Panc1 (cell line): ENCODE measurements at regions not wholly inside any gene's neighbourhood (a gene's known extent, or its start where the extent isn't known, plus 50 kb on each side); places are given as distances from the start of the nearest gene placed in this dataset.

Source experiments
- ATAC-seq: fragments of 200-7000 bp; cut with Tn5 transposase; 2 replicates; pipeline ENCODE4 v1.9.1; 2020; ENCODE audit warnings: mild to moderate bottlenecking, moderate library complexity
- BruUV-seq: library from RNA; stranded (reverse); fragments of 400-500 nt; replicated peaks from 2 replicates; lab custom pipeline; 2021; lab: Mats Ljungman, UMichigan
- CTCF ChIA-PET: fragments of 300-600 bp; sonication (Branson Sonifier 250); formaldehyde crosslinking; loops from one replicate; lab custom pipeline; 2022; ENCODE audit warnings: antibody characterized with exemption; lab: Charles Lee
- POLR2A ChIA-PET: fragments of 300-600 bp; sonication (Branson Sonifier 250); formaldehyde crosslinking; loops from one replicate; lab custom pipeline; 2022; ENCODE audit warnings: antibody characterized with exemption; lab: Charles Lee
- DNase-seq: peaks from one replicate; pipeline ENCODE4 v3.0.0-alpha.2; 2010; ENCODE audit warnings: low read depth, low spot score
- H3K27ac ChIP-seq: 2 replicates; pipeline ENCODE4 v1.5.1; 2011; ENCODE audit warnings: mild to moderate bottlenecking, low read length, inconsistent platforms
- H3K27me3 ChIP-seq: fragments of 200-500 bp; sonication (Bioruptor generic); 2 replicates; pipeline ENCODE4 v1.6.0; 2014; ENCODE audit warnings: low read length, inconsistent platforms; ENCODE audit not compliant: control insufficient read depth, insufficient read depth
- H3K36me3 ChIP-seq: fragments of 200-500 bp; sonication (Bioruptor generic); 2 replicates; pipeline ENCODE4 v1.5.1; 2014; ENCODE audit warnings: inconsistent platforms, mild to moderate bottlenecking, low read length, moderate library complexity; ENCODE audit not compliant: control insufficient read depth, insufficient read depth
- H3K4me1 ChIP-seq: 2 replicates; pipeline ENCODE4 v1.5.1; 2011; ENCODE audit warnings: inconsistent platforms, mild to moderate bottlenecking, low read length, moderate library complexity; ENCODE audit not compliant: control insufficient read depth, insufficient read depth
- H3K4me3 ChIP-seq, 2 experiments: 2 replicates each; pipeline ENCODE4 v1.5.1; 2011 to 2012; ENCODE audit warnings: low read depth in 2 of 2, low read length in 2 of 2, mild to moderate bottlenecking in 2 of 2, inconsistent platforms in 1 of 2, moderate library complexity in 1 of 2
- H3K9me3 ChIP-seq: fragments of 200-500 bp; sonication (Bioruptor generic); 2 replicates; pipeline ENCODE4 v1.5.1; 2014; ENCODE audit warnings: low read depth, mild to moderate bottlenecking, inconsistent platforms, low read length, moderate library complexity; ENCODE audit not compliant: control insufficient read depth, insufficient read depth
- POLR2AphosphoS5 ChIP-seq: IDR thresholded peaks from 2 replicates; pipeline ENCODE4 v1.6.1; 2012; ENCODE audit warnings: mild to moderate bottlenecking, low read depth, low read length, moderate library complexity
- REST ChIP-seq, 2 experiments: IDR thresholded peaks; 2 replicates each; pipeline ENCODE4 v1.6.1; 2011 to 2012; ENCODE audit warnings: low read depth in 2 of 2, control low read depth in 1 of 2, low read length in 1 of 2, mild to moderate bottlenecking in 1 of 2, moderate library complexity in 1 of 2; ENCODE audit not compliant: insufficient read depth in 1 of 2
- SIN3A ChIP-seq: IDR thresholded peaks from 2 replicates; pipeline ENCODE4 v1.6.1; 2012; ENCODE audit warnings: low read depth, mild to moderate bottlenecking, low read length, moderate library complexity, borderline replicate concordance; ENCODE audit not compliant: insufficient read depth
- TCF7L2 ChIP-seq: IDR thresholded peaks from 2 replicates; pipeline ENCODE4 v1.6.1; 2011; ENCODE audit warnings: mild to moderate bottlenecking, low read depth, low read length, inconsistent platforms
- in situ Hi-C: cut with HindIII; loops from 2 replicates; pipeline ENCODE4 v1.10.0; 2016; ENCODE audit warnings: low sequenced_read_pairs, low pct_unique_long_range_greater_than_20kb
- intact Hi-C: fragments of 100-400 bp; cut with micrococcal nuclease; formaldehyde crosslinking; loops from one replicate; pipeline ENCODE4 v1.10.0; 2022; ENCODE audit not compliant: unreplicated experiment
- TF ChIP-seq, protein P1 (sequence below): fragments of 450-650 bp; IDR thresholded peaks from 2 replicates; pipeline ENCODE4 v1.5.1; 2017; ENCODE audit warnings: mild to moderate bottlenecking

- Histone ChIP-seq H3K27me3 (no peaks in the 10 kb centered on the region), H3K27ac (no peak overlapping the region), H3K36me3 (no peaks in the 10 kb centered on the region), H3K9me3 (no peaks in the 10 kb centered on the region), H3K4me1 (no peaks in the 10 kb centered on the region), H3K4me3 (no peak overlapping the region)
- ATAC-seq (no peak), DNase-seq (no peak)
- intact Hi-C loops, result no loop called here
- ChIA-PET CTCF (no interaction called here), POLR2A (no interaction called here)
- no TSS peak for BruUV-seq
- in situ Hi-C loops, result no loop called here
- no peak for TF ChIP-seq SIN3A
- TF ChIP-seq, protein P1, sequence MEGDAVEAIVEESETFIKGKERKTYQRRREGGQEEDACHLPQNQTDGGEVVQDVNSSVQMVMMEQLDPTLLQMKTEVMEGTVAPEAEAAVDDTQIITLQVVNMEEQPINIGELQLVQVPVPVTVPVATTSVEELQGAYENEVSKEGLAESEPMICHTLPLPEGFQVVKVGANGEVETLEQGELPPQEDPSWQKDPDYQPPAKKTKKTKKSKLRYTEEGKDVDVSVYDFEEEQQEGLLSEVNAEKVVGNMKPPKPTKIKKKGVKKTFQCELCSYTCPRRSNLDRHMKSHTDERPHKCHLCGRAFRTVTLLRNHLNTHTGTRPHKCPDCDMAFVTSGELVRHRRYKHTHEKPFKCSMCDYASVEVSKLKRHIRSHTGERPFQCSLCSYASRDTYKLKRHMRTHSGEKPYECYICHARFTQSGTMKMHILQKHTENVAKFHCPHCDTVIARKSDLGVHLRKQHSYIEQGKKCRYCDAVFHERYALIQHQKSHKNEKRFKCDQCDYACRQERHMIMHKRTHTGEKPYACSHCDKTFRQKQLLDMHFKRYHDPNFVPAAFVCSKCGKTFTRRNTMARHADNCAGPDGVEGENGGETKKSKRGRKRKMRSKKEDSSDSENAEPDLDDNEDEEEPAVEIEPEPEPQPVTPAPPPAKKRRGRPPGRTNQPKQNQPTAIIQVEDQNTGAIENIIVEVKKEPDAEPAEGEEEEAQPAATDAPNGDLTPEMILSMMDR, result no peak
Observed at GRCh38 chr14:71180397-71180796, 273.1 kb downstream of the PCNX1 start.

DNA sequence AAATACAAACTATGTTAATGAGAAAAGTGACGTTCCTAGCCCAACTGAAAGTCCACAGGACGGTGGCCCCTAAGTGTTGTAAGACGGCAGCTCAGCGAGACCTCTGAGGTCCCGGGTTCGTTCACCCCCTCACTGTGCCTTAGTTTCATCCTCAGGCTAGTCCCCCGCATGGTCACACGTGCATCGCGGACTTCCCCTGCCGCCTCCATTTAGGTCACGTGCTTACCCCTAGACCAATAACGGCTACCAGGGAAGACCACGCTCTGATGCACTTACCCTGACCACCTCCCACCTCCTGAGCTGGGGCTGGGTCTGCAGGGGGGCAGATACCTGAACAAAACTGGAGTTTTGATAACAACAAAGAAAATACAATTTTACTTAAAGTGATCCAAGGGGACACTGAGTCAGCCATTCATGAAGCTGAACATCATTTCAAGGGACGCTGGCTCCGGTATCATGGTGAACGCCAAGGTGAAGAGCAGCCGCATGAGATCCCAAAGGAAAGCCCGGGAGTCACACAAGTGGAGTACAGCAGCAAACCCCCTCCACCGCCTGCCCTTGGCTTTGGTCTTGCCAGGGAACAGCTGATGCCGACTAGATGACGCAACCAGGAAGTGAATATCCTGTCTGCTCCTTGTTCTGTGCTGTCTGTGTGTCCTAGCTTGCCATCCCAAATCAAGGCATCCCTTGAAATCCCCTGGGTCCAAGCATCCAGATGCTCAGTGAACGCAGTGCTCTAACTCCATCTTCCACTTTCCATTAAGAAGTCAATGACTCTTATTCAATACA lies 274.1 kb downstream of the PCNX1 start:
- intact Hi-C loops (no loop called here), in situ Hi-C loops (no loop called here)
- no peaks in the 10 kb centered on the region for H3K36me3 ChIP-seq
- TF ChIP-seq POLR2AphosphoS5, result no peak
- TF ChIP-seq, protein P1, result no peak
- TF ChIP-seq SIN3A, result no peak
- TF ChIP-seq REST (IDR thresholded peaks at IDR 0.05; ENCODE audit: insufficient read depth in 1 of 2, low read depth in 2 of 2, low read length in 1 of 2), result no peak
- no peak for TF ChIP-seq TCF7L2
- ATAC-seq (no peak), DNase-seq (no peak)
- CTCF ChIA-PET, result no interaction called here
- H3K27ac ChIP-seq, result no peak overlapping the region
- no TSS peak for BruUV-seq
- H3K4me3 ChIP-seq, result no peak overlapping the region
- POLR2A ChIA-PET, result no interaction called here
- no peaks in the 10 kb centered on the region for H3K9me3 ChIP-seq
- no peaks in the 10 kb centered on the region for H3K27me3 ChIP-seq
- no peaks in the 10 kb centered on the region for H3K4me1 ChIP-seq
